Caco-2 (cell line): ENCODE measurements at regions not wholly inside any gene's neighbourhood (a gene's known extent, or its start where the extent isn't known, plus 50 kb on each side); places are given as distances from the start of the nearest gene placed in this dataset.

Experiments
- BruUV-seq: library from RNA; stranded (reverse); fragments of 400-500 nt; replicated peaks from 2 replicates; lab custom pipeline; 2021; lab: Mats Ljungman, UMichigan
- CTCF ChIA-PET: fragments of 300-600 bp; sonication (Branson Sonifier 250); formaldehyde crosslinking; loops from one replicate; lab custom pipeline; 2022; ENCODE audit warnings: antibody characterized with exemption; lab: Charles Lee
- POLR2A ChIA-PET: fragments of 300-600 bp; sonication (Branson Sonifier 250); formaldehyde crosslinking; loops from one replicate; lab custom pipeline; 2022; ENCODE audit warnings: antibody characterized with exemption; lab: Charles Lee
- DNase-seq, 2 experiments: peaks; one replicate each; pipeline versions ENCODE4 v3.0.0 to v3.0.0-alpha.2; 2020 to 2022
- H3K27me3 ChIP-seq: replicated peaks from 2 replicates; pipeline ENCODE4 v1.6.0; 2011; ENCODE audit warnings: low read length; ENCODE audit not compliant: control insufficient read depth, insufficient read depth
- H3K36me3 ChIP-seq: 2 replicates; pipeline ENCODE4 v1.5.1; 2011; ENCODE audit warnings: low read length; ENCODE audit not compliant: control insufficient read depth, insufficient read depth
- H3K4me1 ChIP-seq: fragments of 250-450 bp; sonication (Bioruptor Pico); 2 replicates; pipeline ENCODE4 v1.5.1; 2020; ENCODE audit warnings: mild to moderate bottlenecking
- H3K4me3 ChIP-seq: 2 replicates; pipeline ENCODE4 v1.5.1; 2011; ENCODE audit warnings: low read depth, mild to moderate bottlenecking, control low read depth, low read length
- H3K9me3 ChIP-seq: fragments of 250-450 bp; sonication (Bioruptor Pico); 2 replicates; pipeline ENCODE4 v1.5.1; 2020; ENCODE audit warnings: mild to moderate bottlenecking, moderate library complexity
- H3K27ac Mint-ChIP-seq: one replicate; pipeline ENCODE4 v1.8.0; 2022; ENCODE audit warnings: mixed read lengths; ENCODE audit not compliant: unreplicated experiment
- H3K27me3 Mint-ChIP-seq: one replicate; pipeline ENCODE4 v1.8.0; 2022; ENCODE audit warnings: mixed read lengths; ENCODE audit not compliant: insufficient read depth, unreplicated experiment
- H3K36me3 Mint-ChIP-seq: one replicate; pipeline ENCODE4 v1.8.0; 2022; ENCODE audit warnings: mild to moderate bottlenecking, mixed read lengths; ENCODE audit not compliant: insufficient read depth, unreplicated experiment
- H3K4me1 Mint-ChIP-seq: one replicate; pipeline ENCODE4 v1.8.0; 2022; ENCODE audit warnings: low read depth, mixed read lengths; ENCODE audit not compliant: unreplicated experiment
- H3K4me3 Mint-ChIP-seq: one replicate; pipeline ENCODE4 v1.8.0; 2022; ENCODE audit warnings: mild to moderate bottlenecking, moderate library complexity, mixed read lengths; ENCODE audit not compliant: unreplicated experiment
- H3K9me3 Mint-ChIP-seq: one replicate; pipeline ENCODE4 v1.8.0; 2022; ENCODE audit warnings: mixed read lengths; ENCODE audit not compliant: unreplicated experiment
- CTCF ChIP-seq, 2 experiments: fragments of 200-600 bp in 1 of 2; IDR thresholded peaks; 1 replicate in 1 of 2; 2 replicates in 1 of 2; pipeline versions ENCODE4 v1.5.1 to v1.8.0; 2011 to 2022; ENCODE audit warnings: antibody characterized with exemption in 1 of 2, control low read depth in 1 of 2, inconsistent platforms in 1 of 2, low read depth in 1 of 2, low read length in 1 of 2, mild to moderate bottlenecking in 1 of 2, moderate library complexity in 1 of 2; ENCODE audit not compliant: insufficient read depth in 1 of 2, severe bottlenecking in 1 of 2, unreplicated experiment in 1 of 2
- intact Hi-C: fragments of 100-400 bp; cut with micrococcal nuclease; formaldehyde crosslinking; loops from one replicate; pipeline ENCODE4 v1.10.0; 2022; ENCODE audit not compliant: unreplicated experiment

GRCh38 chr10:89873055-89873454, 171.7 kb downstream of the KIF20B start:
- Mint-ChIP-seq H3K4me1 (no peaks in the 10 kb centered on the region), H3K4me3 (no peak overlapping the region), H3K27me3 (no peaks in the 10 kb centered on the region), H3K9me3 (peaks cover 9% of the 10 kb centered on the region), H3K27ac (no peak overlapping the region), H3K36me3 (no peaks in the 10 kb centered on the region)
- no peak overlapping the region for H3K4me3 ChIP-seq
- no peak for TF ChIP-seq CTCF (IDR thresholded peaks at IDR 0.05; ENCODE audit: insufficient read depth in 1 of 2, low read depth in 1 of 2, low read length in 1 of 2, severe bottlenecking in 1 of 2, unreplicated experiment in 1 of 2)
- BruUV-seq = no TSS peak
- intact Hi-C loops = no loop called here
- H3K9me3 ChIP-seq = no peaks in the 10 kb centered on the region
- H3K36me3 ChIP-seq = no peaks in the 10 kb centered on the region
- no peaks in the 10 kb centered on the region for H3K27me3 ChIP-seq
- ChIA-PET POLR2A (no interaction called here), CTCF (no interaction called here)
- no peaks in the 10 kb centered on the region for H3K4me1 ChIP-seq
- DNase-seq = no peak

- Mint-ChIP-seq H3K9me3 (peaks cover 18% of the 10 kb centered on the region), H3K4me1 (no peaks in the 10 kb centered on the region), H3K27me3 (no peaks in the 10 kb centered on the region), H3K27ac (no peak overlapping the region), H3K36me3 (no peaks in the 10 kb centered on the region), H3K4me3 (no peak overlapping the region)
- no peaks in the 10 kb centered on the region for H3K9me3 ChIP-seq
- intact Hi-C loops = no loop called here
- H3K4me3 ChIP-seq = no peak overlapping the region
- no peak for TF ChIP-seq CTCF (IDR thresholded peaks at IDR 0.05; ENCODE audit: insufficient read depth in 1 of 2, low read depth in 1 of 2, low read length in 1 of 2, severe bottlenecking in 1 of 2, unreplicated experiment in 1 of 2)
- POLR2A ChIA-PET = no interaction called here
- no TSS peak for BruUV-seq
- H3K4me1 ChIP-seq = no peaks in the 10 kb centered on the region
- CTCF ChIA-PET = no interaction called here
- H3K36me3 ChIP-seq = no peaks in the 10 kb centered on the region
- H3K27me3 ChIP-seq = no peaks in the 10 kb centered on the region
- no peak for DNase-seq
These were observed 174.2 kb downstream of the KIF20B start for GRCh38 chr10:89875557-89875956.

- Histone ChIP-seq H3K4me3 (no peak overlapping the region), H3K27me3 (no peaks in the 10 kb centered on the region), H3K9me3 (no peaks in the 10 kb centered on the region; the same call in 1 of the 2 replicates), H3K4me1 (no peaks in the 10 kb centered on the region), H3K36me3 (no peaks in the 10 kb centered on the region)
- DNase-seq = no peak
- no peak overlapping the region for H3K4me3 Mint-ChIP-seq
- ChIA-PET CTCF (no interaction called here), POLR2A (no interaction called here)
- intact Hi-C loops = no loop called here
- H3K27ac Mint-ChIP-seq = no peak overlapping the region
- no peak for TF ChIP-seq CTCF (IDR thresholded peaks at IDR 0.05; ENCODE audit: insufficient read depth in 1 of 2, low read depth in 1 of 2, low read length in 1 of 2, severe bottlenecking in 1 of 2, unreplicated experiment in 1 of 2)
- H3K27me3 Mint-ChIP-seq = peaks cover 8% of the 10 kb centered on the region
- BruUV-seq = no TSS peak
- H3K4me1 Mint-ChIP-seq = no peaks in the 10 kb centered on the region
- peaks cover 42% of the 10 kb centered on the region for H3K9me3 Mint-ChIP-seq
- no peaks in the 10 kb centered on the region for H3K36me3 Mint-ChIP-seq
These were observed 177.7 kb downstream of the KIF20B start for GRCh38 chr10:89879121-89879520.
